HG03469 (cell line): ENCODE measurements at regions not wholly inside any gene's neighbourhood (a gene's known extent, or its start where the extent isn't known, plus 50 kb on each side); places are given as distances from the start of the nearest gene placed in this dataset.

Experiments used
- ATAC-seq: cut with Tn5 transposase; IDR thresholded peaks from one replicate; pipeline ENCODE4 v1.9.1; 2021; ENCODE audit warnings: mild to moderate bottlenecking, moderate library complexity, moderate number of reproducible peaks; ENCODE audit not compliant: unreplicated experiment

DNA sequence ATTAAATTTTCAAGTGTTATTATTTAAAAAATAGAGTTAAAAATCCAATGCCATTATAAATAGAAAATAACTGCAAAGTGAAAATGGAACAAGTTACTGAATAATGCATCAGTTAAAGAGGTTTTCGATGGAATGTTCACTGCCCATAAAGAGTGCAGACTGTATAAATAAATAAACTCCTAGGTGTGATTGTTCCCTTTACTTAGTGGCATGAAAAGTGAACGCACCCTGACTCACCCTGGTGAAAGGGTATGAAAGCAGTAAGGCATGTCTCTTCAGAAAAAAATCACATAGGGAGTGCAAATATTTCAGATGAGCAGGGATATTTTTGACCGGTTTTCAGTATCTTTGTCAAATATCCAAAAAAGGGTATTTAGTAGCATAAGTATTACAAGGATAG lies 387.8 kb downstream of the DCAF12L2 start:
- no peak for ATAC-seq

DNA sequence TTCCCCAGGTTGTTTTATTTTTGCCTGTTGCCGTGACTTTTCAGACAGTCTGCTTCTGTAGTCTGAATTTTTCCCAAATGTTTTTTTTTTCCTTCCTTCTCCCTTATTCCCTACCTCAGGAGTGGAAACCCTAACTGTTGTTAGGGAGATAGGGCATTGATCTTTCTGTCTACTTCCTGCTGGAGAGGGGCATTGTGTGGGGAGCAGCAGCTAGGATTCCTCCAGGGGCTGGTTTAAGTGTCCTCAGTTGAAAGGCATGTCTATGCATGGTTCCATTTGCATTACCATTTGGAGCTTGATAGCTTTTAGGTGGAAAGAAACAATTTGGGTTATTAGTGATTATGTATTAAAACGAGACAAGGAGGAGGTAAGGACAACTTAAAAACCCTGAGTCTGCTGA lies 383.9 kb downstream of the DCAF12L2 start:
- ATAC-seq = no peak

DNA sequence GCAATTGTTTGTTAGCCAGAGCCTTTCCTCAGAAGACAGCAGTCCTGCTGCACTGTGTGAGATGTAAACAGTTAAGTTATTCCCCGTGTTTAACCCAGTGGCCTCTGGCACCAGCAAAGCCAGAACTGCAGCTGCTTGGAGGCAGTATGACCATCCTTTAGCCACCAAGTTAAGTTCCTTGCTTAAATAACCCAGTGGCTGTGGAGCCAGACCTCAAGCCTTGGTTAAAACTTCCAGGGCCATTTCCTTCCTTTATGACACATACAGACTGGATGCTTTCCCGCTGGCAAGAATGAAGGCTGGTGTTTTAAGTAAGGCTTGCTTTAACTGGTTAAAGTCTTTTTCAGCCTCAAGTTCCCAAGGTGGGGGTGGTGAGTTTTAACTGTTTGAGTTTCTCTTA lies 379.8 kb downstream of the DCAF12L2 start:
- ATAC-seq = no peak

DNA sequence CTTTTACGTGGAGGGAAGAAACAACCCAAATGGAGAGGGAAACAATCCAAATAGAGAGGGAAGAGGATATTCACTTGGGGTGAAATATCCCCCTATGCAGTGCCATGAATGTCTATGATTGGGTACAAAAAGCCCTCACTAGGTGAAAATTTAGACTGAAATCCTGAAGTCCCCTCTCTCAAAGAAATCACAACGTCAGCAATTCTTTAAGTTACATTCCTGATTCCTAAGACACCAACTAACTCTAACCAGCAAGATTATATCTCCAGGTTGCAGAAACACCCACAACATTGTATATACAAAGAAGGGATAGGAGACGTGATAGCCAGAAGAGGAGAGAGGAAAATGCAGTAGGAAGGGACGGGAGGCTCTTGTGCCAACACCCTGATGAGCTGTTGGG lies 374.3 kb downstream of the DCAF12L2 start:
- no peak for ATAC-seq

DNA sequence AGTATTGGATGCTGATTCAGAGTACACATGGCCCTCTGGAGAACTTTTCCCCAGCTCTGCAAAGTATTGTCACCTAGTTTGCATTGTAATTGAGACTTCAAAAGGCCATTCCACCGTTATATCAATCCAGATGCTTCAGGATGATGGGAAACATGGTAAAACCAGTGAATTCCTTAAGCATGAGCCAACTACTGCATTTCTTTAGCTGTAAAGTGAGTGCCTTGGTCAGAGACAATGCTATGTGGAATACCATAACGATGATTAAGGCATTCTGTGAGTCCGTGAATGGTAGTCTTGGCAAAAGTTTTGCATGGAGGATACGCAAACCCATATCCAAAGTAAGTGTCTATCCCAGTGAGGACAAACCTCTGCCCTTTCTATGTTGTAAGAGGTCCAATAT lies 355.2 kb downstream of the DCAF12L2 start:
- ATAC-seq = no peak

DNA sequence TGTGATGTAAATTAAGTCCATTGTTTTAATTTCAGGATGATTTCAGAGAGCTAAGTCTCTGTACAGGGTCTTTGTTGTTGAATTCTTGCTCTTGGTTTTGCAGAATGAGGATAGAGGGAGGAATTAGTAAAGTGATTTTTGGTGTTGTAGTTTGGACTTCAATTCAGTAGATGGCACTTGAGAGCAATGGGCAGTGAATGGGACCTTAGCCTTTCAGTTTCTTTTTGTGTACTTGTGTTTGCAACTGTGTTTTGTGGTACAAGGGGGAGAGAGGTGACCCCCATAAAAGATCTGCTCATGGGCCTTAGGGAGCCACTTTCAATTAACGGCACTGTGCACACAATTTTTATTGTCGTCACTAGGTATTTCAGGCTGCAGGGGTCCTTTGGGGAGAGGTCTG lies 340.0 kb downstream of the DCAF12L2 start:
- no peak for ATAC-seq

DNA sequence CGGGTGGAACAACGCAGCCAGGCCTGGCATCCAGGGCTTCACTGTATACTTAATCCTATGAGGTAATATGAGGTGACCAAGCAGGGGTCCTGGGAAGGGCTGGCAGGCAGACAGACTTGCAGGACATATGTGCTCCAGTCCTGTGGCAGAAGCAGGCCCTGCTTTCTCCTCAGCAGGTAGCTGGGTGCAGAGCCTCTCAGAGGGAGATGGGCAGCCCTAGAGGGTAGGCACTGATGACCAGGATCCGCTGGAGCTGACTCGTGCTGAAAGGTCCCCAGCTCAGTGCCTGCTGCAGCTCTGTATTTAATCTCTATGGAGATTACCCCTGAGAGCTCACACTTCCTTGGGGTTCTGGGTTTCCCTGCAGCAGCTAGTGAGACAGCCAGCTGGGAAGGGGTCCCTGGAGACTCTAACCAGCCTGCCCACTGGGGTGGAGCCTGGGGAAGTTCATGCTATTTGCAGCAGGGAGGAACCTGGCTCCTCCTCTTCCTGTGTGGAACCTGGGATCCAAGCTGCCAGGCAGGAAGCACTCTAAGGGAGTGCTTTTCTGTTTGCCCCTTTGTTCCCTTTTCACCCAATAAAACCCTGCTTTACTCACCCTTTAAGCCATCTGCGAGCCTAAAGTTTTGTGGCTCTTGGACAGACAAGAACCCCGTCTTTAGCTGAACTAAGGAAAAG lies 339.2 kb downstream of the DCAF12L2 start:
- ATAC-seq = no peak

DNA sequence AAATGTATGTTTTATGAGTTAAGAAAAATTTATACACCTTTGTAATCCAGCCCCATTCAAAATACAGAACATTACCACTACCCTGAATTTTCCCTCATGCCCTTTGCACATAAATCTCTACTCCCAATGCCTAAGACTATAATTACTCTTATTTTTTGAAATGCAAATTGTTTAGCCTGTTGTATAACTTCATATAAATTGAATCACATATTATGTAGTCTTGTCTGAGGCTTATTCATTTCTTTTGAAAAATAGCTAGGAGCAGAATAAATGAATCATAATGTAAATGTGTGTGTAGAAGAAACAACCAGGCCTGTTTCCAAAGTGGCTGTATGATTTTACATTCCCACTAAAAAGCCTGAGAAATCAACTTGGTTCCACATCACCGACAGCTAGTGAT lies 319.8 kb downstream of the DCAF12L2 start:
- no peak for ATAC-seq

DNA sequence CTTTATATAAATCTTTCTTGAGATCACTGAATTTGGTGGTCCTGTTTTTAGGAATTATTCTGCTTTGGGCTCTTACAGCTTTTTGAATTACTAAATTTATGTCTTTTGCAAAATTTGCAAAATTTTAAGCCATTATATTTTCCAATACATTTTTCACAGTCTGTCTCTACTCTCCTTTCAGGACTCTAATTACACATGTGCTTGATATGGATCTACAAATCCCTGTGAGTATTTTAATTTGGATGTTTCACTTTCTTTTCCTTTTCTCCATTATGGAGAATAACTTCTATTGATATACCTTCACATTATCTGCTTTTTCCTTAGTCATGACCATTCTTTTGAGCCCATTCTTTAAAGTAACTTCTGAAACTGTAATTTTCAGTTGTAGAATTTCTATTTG lies 315.4 kb downstream of the DCAF12L2 start:
- no peak for ATAC-seq

DNA sequence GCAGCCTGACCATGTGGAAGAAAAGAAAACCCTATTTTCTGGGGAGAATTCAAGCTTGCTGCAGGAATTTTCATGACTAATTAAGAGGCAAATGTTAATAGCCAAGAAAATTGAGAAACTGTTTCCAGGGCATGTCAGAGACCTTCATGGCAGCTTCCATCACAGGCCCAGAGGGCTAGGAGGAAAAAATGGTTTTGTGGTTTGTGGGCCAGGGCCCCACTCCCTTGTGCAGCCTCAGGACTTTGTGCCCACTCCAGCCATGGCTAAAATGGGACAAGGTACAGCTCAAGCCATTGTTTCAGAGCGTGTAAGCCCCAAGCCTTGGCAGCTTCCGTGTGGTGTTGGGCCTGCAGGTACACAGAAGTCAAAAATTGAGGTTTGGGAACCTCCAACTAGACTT lies 282.9 kb downstream of the DCAF12L2 start:
- ATAC-seq = no peak

DNA sequence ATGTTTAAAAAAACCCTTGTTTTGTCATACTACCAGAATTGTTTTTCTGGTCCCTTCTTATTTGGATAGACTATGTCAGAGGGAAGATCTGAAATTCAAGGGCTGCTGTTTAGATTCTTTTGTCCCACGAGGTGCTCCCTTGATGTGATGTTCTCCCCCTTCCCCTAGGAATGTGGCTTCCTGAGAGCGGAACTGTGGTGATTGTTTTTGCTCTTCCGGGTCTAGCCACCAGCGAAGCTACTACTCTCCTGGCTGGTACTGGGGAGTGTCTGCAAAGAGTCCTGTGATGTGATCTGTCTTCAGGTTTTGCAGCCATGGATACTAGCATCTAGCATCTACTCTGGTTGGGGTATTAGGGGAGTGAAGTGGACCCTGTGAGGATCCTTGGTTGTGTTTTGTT lies 271.1 kb downstream of the DCAF12L2 start:
- no peak for ATAC-seq

DNA sequence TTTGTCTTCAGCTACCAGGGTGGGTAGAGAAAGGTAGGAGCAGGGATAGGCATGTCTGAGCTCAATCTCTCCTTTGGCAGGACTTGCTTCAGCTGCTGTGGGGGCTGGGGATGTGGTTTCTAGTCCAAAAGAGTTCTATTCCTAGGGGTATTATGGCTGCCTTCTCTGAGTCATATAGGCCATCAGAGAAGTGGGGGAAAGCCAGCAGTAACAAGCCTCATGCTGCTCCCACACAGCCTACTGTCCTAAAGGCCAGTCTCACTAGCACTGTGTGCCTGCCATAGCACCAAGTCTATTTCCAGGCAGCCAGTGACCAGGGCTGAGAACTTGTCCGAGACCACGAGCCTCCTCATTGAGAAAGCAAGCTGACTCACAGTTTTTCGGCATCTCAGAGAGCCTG lies 270.6 kb downstream of the DCAF12L2 start:
- no peak for ATAC-seq

DNA sequence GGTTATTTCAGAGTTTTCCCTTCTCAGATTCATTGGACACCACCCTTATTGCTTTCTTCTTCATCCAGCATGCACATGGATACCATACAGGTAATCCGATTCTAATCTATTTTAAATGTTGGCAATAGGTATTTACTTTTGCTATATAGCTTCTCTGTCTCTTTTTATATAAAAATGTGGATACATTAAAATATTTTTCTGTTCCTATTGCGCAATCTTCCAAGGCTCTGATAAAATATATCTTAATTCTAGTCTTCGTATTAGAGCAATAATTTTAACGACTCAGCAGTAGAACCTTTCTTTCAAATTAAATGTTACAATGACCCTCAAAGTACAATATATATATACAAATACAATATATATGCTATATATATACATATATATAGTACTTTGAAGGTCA lies 239.8 kb downstream of the DCAF12L2 start:
- ATAC-seq = no peak

DNA sequence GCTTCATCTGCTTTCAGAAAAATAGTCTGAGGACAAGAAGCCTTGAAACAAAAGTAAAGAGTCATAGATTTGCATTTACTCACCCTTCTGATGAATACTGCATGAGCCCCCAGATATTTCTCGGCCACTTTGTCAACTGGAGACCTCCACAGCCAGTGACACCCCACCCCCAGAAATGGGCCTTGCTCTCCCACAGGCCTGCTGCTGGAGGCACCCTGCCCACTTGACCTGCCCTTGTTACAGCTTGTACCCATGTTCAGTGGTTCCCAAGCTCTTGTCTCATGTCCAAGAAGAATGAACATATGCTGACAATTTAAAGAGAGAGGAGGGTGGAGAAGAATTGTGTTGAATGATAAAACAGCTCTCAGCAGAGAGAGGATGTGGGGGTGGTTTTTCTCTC lies 225.1 kb downstream of the DCAF12L2 start:
- ATAC-seq = no peak

DNA sequence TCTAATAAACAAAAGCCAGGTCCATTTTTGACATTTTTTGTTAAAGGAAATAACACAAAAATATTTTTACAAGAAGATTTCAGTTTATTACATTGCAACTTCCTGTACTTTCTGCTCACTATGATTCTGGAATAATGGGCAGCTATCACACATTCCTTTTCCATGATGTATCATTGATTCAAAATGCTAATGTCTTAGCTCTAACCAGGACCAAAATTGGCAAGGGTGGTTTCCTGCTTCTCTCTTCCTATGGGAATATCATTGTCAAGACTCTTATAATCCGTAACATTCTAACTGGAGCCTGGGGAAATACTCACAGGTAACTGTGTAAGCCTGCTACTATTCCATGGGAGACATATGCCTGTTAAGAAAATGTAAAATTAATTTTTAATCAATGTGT lies 218.6 kb downstream of the DCAF12L2 start:
- ATAC-seq = no peak

DNA sequence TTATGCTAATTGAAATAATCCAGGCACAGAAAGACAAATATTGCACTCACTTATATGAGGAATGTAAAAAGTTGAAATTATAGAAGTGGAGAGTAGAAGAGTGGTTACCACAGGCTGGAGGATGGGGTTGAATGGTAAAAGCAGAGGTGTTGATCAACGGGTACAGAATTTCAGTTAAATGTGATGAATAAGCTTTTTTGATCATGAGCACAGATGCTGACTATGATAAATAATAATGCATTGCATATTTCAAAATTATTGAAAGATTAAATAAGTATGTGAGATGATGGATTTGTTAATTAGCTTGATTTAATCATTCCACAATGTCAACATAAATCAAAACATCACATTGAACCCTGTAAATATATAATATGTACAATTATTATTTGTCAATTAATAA lies 213.1 kb downstream of the DCAF12L2 start:
- ATAC-seq = no peak

DNA sequence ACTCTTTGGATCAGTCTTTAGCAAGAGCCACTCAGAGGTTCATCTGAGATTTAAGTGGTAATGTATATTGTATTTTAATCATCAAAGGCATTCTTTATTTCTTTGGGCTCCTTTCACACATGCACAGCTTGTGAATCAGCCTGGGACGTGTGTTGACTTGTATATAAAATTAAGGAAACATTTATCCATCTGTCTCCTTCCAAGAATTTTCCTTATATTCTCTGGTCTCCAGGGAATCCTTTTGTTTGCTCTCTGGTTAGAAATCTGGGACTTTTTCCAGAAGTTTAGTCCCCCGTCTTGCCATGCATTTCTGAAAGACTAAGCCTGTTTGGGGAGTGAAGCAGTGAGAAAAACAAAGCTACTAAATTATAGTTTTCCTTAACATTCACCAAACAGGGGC lies 212.3 kb downstream of the DCAF12L2 start:
- ATAC-seq = no peak

DNA sequence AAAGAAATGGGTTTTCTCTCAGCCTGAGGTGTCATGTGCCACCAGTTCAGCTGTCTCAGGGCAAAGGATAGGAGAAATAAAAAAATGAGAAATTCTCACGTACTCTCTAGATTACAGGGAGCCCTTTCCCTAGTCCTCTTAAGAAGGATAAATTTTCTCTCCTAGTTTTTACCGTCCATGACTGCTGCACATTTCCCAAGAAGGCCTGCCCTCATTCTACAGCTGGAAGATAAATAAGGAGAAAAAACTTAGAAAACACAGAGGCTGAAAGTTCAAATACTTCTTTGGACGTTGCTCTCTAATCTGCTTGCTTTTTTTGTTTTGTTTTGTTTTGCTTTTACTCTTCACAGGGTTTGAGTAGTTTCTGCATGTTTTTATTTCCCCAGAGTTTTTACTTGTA lies 211.9 kb downstream of the DCAF12L2 start:
- ATAC-seq = no peak

DNA sequence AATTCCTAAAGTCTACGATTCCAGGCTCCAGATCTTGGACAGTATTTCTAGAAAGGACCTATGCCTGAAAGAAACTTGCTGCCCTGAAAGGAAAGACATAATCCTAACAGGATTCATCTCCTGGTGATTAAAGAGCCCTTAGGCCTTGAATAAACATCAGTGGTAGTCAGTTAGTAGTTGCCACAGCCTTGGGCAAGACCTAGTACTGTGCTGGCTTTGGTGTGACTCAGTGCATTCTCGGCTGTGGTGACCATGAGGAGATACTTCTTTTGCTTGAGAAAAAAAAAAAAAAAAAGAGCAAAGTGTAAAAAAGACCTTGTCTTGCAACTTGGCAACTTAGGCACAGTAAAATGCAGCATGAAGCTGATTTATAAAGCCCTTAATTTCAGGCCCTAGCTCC lies 188.2 kb downstream of the DCAF12L2 start:
- ATAC-seq = no peak

DNA sequence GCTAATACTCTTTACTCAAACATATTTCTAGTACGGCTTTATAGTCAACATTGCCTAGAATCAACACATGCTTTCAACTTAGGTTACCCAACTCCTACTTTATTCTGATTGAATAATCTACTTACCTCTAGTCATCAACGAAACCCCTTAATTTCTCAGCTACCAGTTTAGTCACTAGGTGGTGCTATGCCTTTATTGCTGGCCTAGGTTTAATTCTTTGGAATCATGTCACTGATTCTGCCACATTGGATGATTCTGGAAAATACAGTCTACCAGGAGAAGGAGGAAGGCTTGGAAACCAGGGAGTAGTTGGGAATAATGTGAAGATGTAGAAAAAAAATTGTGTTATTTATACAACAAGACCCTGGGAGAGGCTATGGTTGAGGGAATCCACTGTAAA lies 167.7 kb downstream of the DCAF12L2 start:
- ATAC-seq = no peak

DNA sequence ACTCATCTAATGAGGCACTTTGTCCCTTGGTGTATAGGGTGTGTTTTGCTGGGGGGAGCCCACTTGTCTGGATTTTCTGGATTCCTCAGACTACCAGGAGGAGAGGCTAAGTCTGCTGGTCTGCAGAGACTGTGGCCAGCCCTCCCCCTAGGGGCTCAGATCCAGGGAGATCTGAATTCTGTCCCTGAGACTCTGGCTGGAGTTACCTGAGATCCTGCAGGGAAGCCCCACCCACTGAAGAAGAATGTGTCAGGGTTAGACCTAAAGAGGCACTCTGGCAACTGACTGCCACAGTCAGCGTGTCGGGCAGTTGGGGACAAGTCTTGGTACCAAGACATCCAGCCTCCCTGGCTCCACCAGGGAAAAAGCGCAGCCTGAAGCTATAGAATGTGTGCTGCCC lies 138.9 kb downstream of the DCAF12L2 start:
- ATAC-seq = no peak

DNA sequence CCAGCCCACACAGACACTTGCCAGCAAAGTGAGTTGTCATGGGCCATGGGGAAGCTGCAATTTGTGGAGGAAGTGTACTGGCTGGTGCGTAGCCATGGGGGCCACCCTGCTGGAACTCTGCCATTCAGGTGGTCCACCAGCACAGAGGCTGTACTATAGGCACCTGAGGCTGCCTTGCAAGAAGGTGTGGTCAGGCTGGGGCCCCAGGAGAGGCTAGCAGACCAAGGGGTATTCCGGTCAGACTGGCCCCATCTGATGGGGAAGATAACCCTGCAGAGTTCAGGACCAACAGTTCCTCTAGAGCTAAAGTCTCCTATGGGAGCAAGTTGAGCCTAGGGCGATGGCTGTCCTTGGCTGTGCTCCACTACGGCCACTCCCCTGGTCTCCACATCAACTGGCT lies 136.1 kb downstream of the DCAF12L2 start:
- ATAC-seq = no peak

DNA sequence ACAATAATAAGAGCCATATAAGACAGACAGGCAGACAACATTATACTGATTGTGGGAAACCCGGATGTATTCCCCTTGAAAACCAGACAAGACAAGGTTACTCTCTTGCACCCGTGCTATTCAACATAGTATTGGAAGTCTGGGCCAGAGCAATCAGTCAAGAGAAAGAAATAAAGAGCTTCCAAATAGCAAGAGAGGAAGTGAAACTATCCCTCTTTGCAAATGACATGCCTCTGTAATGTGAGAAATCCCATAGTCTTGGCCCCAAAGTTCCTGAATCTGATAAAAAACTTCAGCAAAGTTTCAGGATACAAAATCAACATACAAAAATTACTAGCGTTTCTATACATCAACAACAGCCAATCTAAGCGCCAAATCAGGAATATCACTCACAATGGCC lies 102.1 kb downstream of the DCAF12L2 start:
- no peak for ATAC-seq
